ENCODE measurements at regions not wholly inside any gene's neighbourhood (a gene's known extent, or its start where the extent isn't known, plus 50 kb on each side); places are given as distances from the start of the nearest gene placed in this dataset.

DNA sequence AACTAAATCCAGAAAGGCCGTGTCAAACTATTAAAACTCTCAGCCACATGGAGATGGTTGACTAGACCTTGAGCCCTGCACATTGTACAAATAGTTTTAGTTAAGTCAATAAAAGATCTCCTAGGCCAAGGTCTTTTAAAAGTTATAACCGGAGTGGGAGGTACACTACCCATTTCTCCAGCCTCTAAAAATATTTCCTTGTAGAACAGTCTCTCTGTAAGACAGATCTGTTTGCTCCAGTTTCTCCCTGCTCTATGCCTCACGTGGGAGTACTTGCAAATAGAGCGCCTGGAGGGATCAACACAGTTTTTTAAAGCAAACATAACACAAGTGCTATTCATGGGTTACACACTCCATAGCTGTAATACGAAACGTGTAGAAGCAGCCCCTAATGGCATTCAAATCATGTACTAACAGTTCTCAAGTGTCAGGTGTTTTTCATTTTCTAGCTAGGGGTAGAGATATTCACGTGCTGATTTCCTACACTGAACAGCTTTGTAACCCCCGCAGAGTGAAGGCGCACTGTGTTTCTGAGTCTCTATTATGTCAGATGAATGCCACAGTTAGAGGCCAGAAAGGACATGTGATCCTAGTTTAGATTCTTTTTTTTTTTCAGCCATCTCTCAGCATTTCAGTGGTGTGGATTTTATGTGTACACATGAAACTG, 703.4 kb upstream of the GRAMD2B start (continued):
- TF ChIP-seq GATAD2A (CRISPR knock-in tag; IDR thresholded peaks at IDR 0.05) (peak; percentile 71; the same call in 1 of the 2 replicates), ZNF709 (CRISPR knock-in tag; IDR thresholded peaks at IDR 0.05) (0 out of 2 replicates have a peak, but pooled peaks have one; percentile 47), HDAC2 (CRISPR knock-in tag; IDR thresholded peaks at IDR 0.05) (peak; percentile 30; the same call in 1 of the 2 replicates), TCF12 (IDR thresholded peaks at IDR 0.05) (no peak), TCF12 (CRISPR knock-in tag; IDR thresholded peaks at IDR 0.05) (0 out of 2 replicates have a peak, but pooled peaks have one; percentile 44), RFXAP (CRISPR knock-in tag; IDR thresholded peaks at IDR 0.05; ENCODE audit: borderline replicate concordance) (0 out of 2 replicates have a peak, but pooled peaks have one; percentile 56), HNF4A (CRISPR knock-in tag; IDR thresholded peaks at IDR 0.05) (peak; percentile 86), SOX13 (IDR thresholded peaks at IDR 0.05) (no peak), SOX13 (CRISPR knock-in tag; conservative IDR thresholded peaks at IDR 0.05 in 1 of 2, IDR thresholded peaks at IDR 0.05 in 1 of 2) (peak in 1 of 2 experiments; percentile 53; a peak in 1 of 4 replicates), CAMTA2 (CRISPR knock-in tag; IDR thresholded peaks at IDR 0.05; ENCODE audit: borderline replicate concordance) (no peak), NFKB2 (CRISPR knock-in tag; IDR thresholded peaks at IDR 0.05; ENCODE audit: borderline replicate concordance) (no peak), ISL2 (CRISPR knock-in tag; IDR thresholded peaks at IDR 0.05) (peak; percentile 80), SIX4 (CRISPR knock-in tag; IDR thresholded peaks at IDR 0.05) (peak; percentile 92), SIX1 (CRISPR knock-in tag; IDR thresholded peaks at IDR 0.05; ENCODE audit: borderline replicate concordance) (peak; percentile 89), PLRG1 (conservative IDR thresholded peaks at IDR 0.05) (no peak), ZSCAN31 (CRISPR knock-in tag; IDR thresholded peaks at IDR 0.05; ENCODE audit: low read depth) (no peak)
- TF ChIP-seq, protein P1, sequence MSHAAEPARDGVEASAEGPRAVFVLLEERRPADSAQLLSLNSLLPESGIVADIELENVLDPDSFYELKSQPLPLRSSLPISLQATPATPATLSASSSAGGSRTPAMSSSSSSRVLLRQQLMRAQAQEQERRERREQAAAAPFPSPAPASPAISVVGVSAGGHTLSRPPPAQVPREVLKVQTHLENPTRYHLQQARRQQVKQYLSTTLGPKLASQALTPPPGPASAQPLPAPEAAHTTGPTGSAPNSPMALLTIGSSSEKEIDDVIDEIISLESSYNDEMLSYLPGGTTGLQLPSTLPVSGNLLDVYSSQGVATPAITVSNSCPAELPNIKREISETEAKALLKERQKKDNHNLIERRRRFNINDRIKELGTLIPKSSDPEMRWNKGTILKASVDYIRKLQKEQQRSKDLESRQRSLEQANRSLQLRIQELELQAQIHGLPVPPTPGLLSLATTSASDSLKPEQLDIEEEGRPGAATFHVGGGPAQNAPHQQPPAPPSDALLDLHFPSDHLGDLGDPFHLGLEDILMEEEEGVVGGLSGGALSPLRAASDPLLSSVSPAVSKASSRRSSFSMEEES (CRISPR knock-in tag; IDR thresholded peaks at IDR 0.05), result peak; percentile 71
- TF ChIP-seq, protein P2, sequence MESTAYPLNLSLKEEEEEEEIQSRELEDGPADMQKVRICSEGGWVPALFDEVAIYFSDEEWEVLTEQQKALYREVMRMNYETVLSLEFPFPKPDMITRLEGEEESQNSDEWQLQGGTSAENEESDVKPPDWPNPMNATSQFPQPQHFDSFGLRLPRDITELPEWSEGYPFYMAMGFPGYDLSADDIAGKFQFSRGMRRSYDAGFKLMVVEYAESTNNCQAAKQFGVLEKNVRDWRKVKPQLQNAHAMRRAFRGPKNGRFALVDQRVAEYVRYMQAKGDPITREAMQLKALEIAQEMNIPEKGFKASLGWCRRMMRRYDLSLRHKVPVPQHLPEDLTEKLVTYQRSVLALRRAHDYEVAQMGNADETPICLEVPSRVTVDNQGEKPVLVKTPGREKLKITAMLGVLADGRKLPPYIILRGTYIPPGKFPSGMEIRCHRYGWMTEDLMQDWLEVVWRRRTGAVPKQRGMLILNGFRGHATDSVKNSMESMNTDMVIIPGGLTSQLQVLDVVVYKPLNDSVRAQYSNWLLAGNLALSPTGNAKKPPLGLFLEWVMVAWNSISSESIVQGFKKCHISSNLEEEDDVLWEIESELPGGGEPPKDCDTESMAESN (CRISPR knock-in tag; conservative IDR thresholded peaks at IDR 0.05), result peak; percentile 69; the same call in 1 of the 2 replicates
- TF ChIP-seq, protein P3, sequence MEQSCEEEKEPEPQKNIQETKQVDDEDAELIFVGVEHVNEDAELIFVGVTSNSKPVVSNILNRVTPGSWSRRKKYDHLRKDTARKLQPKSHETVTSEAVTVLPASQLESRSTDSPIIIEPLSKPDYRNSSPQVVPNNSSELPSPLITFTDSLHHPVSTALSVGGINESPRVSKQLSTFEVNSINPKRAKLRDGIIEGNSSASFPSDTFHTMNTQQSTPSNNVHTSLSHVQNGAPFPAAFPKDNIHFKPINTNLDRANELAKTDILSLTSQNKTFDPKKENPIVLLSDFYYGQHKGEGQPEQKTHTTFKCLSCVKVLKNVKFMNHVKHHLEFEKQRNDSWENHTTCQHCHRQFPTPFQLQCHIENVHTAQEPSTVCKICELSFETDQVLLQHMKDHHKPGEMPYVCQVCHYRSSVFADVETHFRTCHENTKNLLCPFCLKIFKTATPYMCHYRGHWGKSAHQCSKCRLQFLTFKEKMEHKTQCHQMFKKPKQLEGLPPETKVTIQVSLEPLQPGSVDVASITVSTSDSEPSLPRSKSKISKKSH (CRISPR knock-in tag; IDR thresholded peaks at IDR 0.05; ENCODE audit: borderline replicate concordance), result no peak
- TF ChIP-seq, protein P4, sequence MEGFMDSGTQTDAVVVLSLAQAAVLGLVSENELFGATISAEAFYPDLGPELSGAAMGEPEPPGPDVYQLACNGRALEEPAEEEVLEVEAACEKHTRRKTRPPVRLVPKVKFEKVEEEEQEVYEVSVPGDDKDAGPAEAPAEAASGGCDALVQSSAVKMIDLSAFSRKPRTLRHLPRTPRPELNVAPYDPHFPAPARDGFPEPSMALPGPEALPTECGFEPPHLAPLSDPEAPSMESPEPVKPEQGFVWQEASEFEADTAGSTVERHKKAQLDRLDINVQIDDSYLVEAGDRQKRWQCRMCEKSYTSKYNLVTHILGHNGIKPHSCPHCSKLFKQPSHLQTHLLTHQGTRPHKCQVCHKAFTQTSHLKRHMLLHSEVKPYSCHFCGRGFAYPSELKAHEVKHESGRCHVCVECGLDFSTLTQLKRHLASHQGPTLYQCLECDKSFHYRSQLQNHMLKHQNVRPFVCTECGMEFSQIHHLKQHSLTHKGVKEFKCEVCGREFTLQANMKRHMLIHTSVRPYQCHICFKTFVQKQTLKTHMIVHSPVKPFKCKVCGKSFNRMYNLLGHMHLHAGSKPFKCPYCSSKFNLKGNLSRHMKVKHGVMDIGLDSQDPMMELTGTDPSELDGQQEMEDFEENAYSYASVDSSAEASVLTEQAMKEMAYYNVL (CRISPR knock-in tag; IDR thresholded peaks at IDR 0.05; ENCODE audit: borderline replicate concordance), result peak; percentile 60; the same call in 1 of the 2 replicates
- TF ChIP-seq, protein P5, sequence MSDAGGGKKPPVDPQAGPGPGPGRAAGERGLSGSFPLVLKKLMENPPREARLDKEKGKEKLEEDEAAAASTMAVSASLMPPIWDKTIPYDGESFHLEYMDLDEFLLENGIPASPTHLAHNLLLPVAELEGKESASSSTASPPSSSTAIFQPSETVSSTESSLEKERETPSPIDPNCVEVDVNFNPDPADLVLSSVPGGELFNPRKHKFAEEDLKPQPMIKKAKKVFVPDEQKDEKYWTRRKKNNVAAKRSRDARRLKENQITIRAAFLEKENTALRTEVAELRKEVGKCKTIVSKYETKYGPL (CRISPR knock-in tag; IDR thresholded peaks at IDR 0.05), result peak; percentile 29; the same call in 1 of the 2 replicates
- TF ChIP-seq, protein P6, sequence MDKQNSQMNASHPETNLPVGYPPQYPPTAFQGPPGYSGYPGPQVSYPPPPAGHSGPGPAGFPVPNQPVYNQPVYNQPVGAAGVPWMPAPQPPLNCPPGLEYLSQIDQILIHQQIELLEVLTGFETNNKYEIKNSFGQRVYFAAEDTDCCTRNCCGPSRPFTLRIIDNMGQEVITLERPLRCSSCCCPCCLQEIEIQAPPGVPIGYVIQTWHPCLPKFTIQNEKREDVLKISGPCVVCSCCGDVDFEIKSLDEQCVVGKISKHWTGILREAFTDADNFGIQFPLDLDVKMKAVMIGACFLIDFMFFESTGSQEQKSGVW (CRISPR knock-in tag; IDR thresholded peaks at IDR 0.05; ENCODE audit: borderline replicate concordance), result no peak

Data from HepG2 (cell line).